Activated T-cell treated with anti-CD3 and anti-CD28 coated beads, Interleukin-2, amount 50 U/mL, for 24 hours (primary cell): ENCODE measurements at regions not wholly inside any gene's neighbourhood (a gene's known extent, or its start where the extent isn't known, plus 50 kb on each side); places are given as distances from the start of the nearest gene placed in this dataset.

Source experiments
- DNase-seq: peaks from one replicate; pipeline ENCODE4 v3.0.0-alpha.2; 2020
- H3K27ac Mint-ChIP-seq: 2 replicates; pipeline ENCODE4 v1.8.0; 2020; ENCODE audit warnings: mild to moderate bottlenecking, mixed read lengths
- H3K27me3 Mint-ChIP-seq: 2 replicates; pipeline ENCODE4 v1.8.0; 2020; ENCODE audit warnings: mixed read lengths
- H3K36me3 Mint-ChIP-seq: 2 replicates; pipeline ENCODE4 v1.8.0; 2020; ENCODE audit warnings: low read depth, mixed read lengths
- H3K4me1 Mint-ChIP-seq: 2 replicates; pipeline ENCODE4 v1.8.0; 2020; ENCODE audit warnings: low read depth, mixed read lengths
- H3K4me3 Mint-ChIP-seq: 2 replicates; pipeline ENCODE4 v1.8.0; 2020; ENCODE audit warnings: mild to moderate bottlenecking, moderate library complexity, mixed read lengths
- H3K9me3 Mint-ChIP-seq: 2 replicates; pipeline ENCODE4 v1.8.0; 2020; ENCODE audit warnings: mixed read lengths

- DNase-seq: no peak
- Mint-ChIP-seq H3K36me3 (no peaks in the 10 kb centered on the region), H3K4me3 (no peak overlapping the region), H3K27ac (no peak overlapping the region), H3K4me1 (no peaks in the 10 kb centered on the region), H3K27me3 (no peaks in the 10 kb centered on the region), H3K9me3 (peaks cover 17% of the 10 kb centered on the region)
Observed at GRCh38 chr4:63580796-63581475, 828.3 kb downstream of the TECRL start.

GRCh38 chr4:63578383-63578782 is 830.9 kb downstream of the TECRL start:
- no peak overlapping the region for H3K27ac Mint-ChIP-seq
- H3K4me1 Mint-ChIP-seq: no peaks in the 10 kb centered on the region
- peaks cover 17% of the 10 kb centered on the region for H3K9me3 Mint-ChIP-seq
- no peaks in the 10 kb centered on the region for H3K27me3 Mint-ChIP-seq
- no peak for DNase-seq
- no peak overlapping the region for H3K4me3 Mint-ChIP-seq
- no peaks in the 10 kb centered on the region for H3K36me3 Mint-ChIP-seq

DNA sequence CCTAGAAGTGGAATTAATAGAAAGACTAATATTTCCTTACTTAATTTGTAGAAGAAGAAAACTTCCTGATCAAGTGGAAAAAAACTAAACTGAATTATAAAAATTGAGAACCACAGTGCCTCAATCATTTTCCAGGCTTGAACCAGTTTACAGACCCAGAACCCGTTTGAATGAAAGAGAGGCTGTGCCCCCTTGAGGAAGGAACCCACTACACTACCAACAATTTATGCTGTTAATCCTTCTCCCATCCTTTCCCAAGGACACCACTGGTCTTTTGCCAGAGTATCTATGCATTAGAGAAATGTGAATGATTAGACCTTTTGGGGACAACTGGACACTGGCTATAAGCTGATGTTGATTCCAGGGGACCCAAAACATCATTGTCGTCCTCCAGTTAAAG is 842.6 kb downstream of the TECRL start:
- Mint-ChIP-seq H3K36me3 (no peaks in the 10 kb centered on the region), H3K4me3 (no peak overlapping the region), H3K4me1 (no peaks in the 10 kb centered on the region), H3K9me3 (peaks cover 25% of the 10 kb centered on the region), H3K27me3 (no peaks in the 10 kb centered on the region), H3K27ac (no peak overlapping the region)
- no peak for DNase-seq

DNA sequence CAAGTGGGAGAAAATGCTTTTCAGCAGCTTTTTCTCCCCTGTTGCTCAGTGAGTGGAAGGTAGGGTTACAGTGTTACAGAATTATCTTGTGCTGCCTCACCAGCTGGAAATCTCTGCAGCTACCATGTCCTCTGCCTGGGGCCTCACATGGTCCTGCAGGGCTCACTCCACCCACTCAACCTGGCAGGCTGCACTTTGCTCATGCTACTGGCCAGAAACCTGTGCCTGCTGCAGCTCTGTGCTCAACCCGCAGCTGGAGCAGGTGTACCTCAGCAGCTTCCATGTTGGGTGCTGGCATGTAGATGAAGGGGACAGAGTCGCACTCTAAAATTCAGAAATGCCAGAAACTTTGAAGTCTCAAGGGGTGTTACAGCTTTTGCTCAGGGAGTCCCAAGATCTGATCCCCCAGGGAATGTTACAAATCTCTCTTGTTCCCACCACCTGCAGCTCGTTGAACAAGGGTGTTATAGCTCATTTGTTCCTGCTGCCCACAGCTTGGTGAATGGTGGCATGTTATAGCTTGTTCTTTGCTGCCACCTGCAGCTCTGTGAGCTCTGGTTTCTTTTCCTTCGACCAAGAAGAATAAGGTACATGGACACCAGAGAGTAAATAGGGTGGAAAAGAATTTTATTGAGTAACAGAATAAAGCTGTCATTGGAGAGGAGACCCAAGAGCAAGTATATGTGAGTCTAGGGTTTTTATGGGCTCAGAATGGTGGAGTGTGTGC is 845.8 kb downstream of the TECRL start:
- Mint-ChIP-seq H3K9me3 (peaks cover 30% of the 10 kb centered on the region), H3K27me3 (no peaks in the 10 kb centered on the region), H3K36me3 (no peaks in the 10 kb centered on the region), H3K27ac (no peak overlapping the region), H3K4me3 (no peak overlapping the region), H3K4me1 (no peaks in the 10 kb centered on the region)
- no peak for DNase-seq

GRCh38 chr4:63558709-63559108 is 850.5 kb downstream of the TECRL start:
- H3K27me3 Mint-ChIP-seq: no peaks in the 10 kb centered on the region
- no peaks in the 10 kb centered on the region for H3K36me3 Mint-ChIP-seq
- no peak for DNase-seq
- H3K27ac Mint-ChIP-seq: no peak overlapping the region
- no peaks in the 10 kb centered on the region for H3K4me1 Mint-ChIP-seq
- no peak overlapping the region for H3K4me3 Mint-ChIP-seq
- peaks cover 22% of the 10 kb centered on the region for H3K9me3 Mint-ChIP-seq

- DNase-seq: no peak
- Mint-ChIP-seq H3K27ac (no peak overlapping the region), H3K36me3 (no peaks in the 10 kb centered on the region), H3K9me3 (peaks cover 24% of the 10 kb centered on the region), H3K4me3 (no peak overlapping the region), H3K27me3 (no peaks in the 10 kb centered on the region), H3K4me1 (no peaks in the 10 kb centered on the region)
Observed at GRCh38 chr4:63556332-63556731, 852.9 kb downstream of the TECRL start.

- no peak for DNase-seq
- Mint-ChIP-seq H3K9me3 (peaks cover 19% of the 10 kb centered on the region), H3K4me1 (no peaks in the 10 kb centered on the region), H3K27me3 (no peaks in the 10 kb centered on the region), H3K36me3 (no peaks in the 10 kb centered on the region), H3K27ac (no peak overlapping the region), H3K4me3 (no peak overlapping the region)
Observed at GRCh38 chr4:63553123-63553522, 856.1 kb downstream of the TECRL start.

DNA sequence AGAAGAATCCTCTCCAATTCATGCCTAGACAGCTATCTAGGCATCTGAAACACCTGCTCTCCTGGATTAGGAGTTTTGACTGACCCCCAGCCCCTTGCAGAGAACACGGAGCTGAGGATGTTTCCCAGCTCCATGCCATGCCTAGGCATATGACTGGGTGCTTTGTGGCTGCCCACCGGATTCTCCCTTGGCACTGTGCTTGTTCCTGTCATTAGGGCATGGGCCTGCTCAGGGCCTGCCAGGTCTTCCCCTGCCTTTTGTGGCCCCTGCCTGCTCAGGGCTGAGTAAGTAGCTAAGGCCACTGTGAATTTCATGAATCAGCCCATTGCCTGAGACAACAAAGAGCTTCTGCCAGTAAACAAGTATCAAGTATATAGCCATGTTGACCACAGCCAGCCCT is 867.4 kb downstream of the TECRL start:
- H3K9me3 Mint-ChIP-seq: peaks cover 17% of the 10 kb centered on the region
- DNase-seq: no peak
- no peaks in the 10 kb centered on the region for H3K27me3 Mint-ChIP-seq
- H3K4me1 Mint-ChIP-seq: no peaks in the 10 kb centered on the region
- H3K4me3 Mint-ChIP-seq: no peak overlapping the region
- no peak overlapping the region for H3K27ac Mint-ChIP-seq
- no peaks in the 10 kb centered on the region for H3K36me3 Mint-ChIP-seq

- Mint-ChIP-seq H3K9me3 (peaks cover 7% of the 10 kb centered on the region), H3K4me1 (no peaks in the 10 kb centered on the region)
- DNase-seq: no peak
Observed at GRCh38 chr4:63529581-63530337, 879.5 kb downstream of the TECRL start.

GRCh38 chr4:63528256-63528991 is 880.8 kb downstream of the TECRL start:
- H3K9me3 Mint-ChIP-seq: peaks cover 7% of the 10 kb centered on the region
- no peak for DNase-seq
- no peaks in the 10 kb centered on the region for H3K27me3 Mint-ChIP-seq
- H3K4me3 Mint-ChIP-seq: no peak overlapping the region
- H3K36me3 Mint-ChIP-seq: no peaks in the 10 kb centered on the region
- no peak overlapping the region for H3K27ac Mint-ChIP-seq
- no peaks in the 10 kb centered on the region for H3K4me1 Mint-ChIP-seq

More at GRCh38 chr4:63529581-63530337, 879.5 kb downstream of the TECRL start:
- Mint-ChIP-seq H3K36me3 (no peaks in the 10 kb centered on the region), H3K27ac (no peak overlapping the region), H3K4me3 (no peak overlapping the region), H3K27me3 (no peaks in the 10 kb centered on the region)

- Mint-ChIP-seq H3K4me3 (no peak overlapping the region), H3K4me1 (no peaks in the 10 kb centered on the region)
Observed at GRCh38 chr4:63526251-63526650, 883.0 kb downstream of the TECRL start.

GRCh38 chr4:63524764-63525163 is 884.5 kb downstream of the TECRL start:
- no peak overlapping the region for H3K4me3 Mint-ChIP-seq
- H3K27ac Mint-ChIP-seq: no peak overlapping the region
- no peaks in the 10 kb centered on the region for H3K4me1 Mint-ChIP-seq
- H3K9me3 Mint-ChIP-seq: peaks cover 13% of the 10 kb centered on the region
- H3K27me3 Mint-ChIP-seq: no peaks in the 10 kb centered on the region
- no peak for DNase-seq
- no peaks in the 10 kb centered on the region for H3K36me3 Mint-ChIP-seq

More at GRCh38 chr4:63526251-63526650, 883.0 kb downstream of the TECRL start:
- Mint-ChIP-seq H3K27ac (no peak overlapping the region), H3K36me3 (no peaks in the 10 kb centered on the region), H3K9me3 (peaks cover 12% of the 10 kb centered on the region), H3K27me3 (no peaks in the 10 kb centered on the region)
- no peak for DNase-seq

GRCh38 chr4:63505714-63506460 is 903.4 kb downstream of the TECRL start:
- no peak for DNase-seq
- Mint-ChIP-seq H3K27ac (no peak overlapping the region), H3K9me3 (peaks cover 21% of the 10 kb centered on the region), H3K4me1 (no peaks in the 10 kb centered on the region), H3K36me3 (no peaks in the 10 kb centered on the region), H3K27me3 (no peaks in the 10 kb centered on the region), H3K4me3 (no peak overlapping the region)

GRCh38 chr4:63493265-63493664 is 916.0 kb downstream of the TECRL start:
- H3K9me3 Mint-ChIP-seq: peaks cover 17% of the 10 kb centered on the region
- no peaks in the 10 kb centered on the region for H3K36me3 Mint-ChIP-seq
- H3K4me3 Mint-ChIP-seq: no peak overlapping the region
- no peak overlapping the region for H3K27ac Mint-ChIP-seq
- no peaks in the 10 kb centered on the region for H3K27me3 Mint-ChIP-seq
- no peaks in the 10 kb centered on the region for H3K4me1 Mint-ChIP-seq
- DNase-seq: no peak
